DMS 273 treated with DMSO at 0.1 percent for 48 hours (cell line): ENCODE measurements at regions not wholly inside any gene's neighbourhood (a gene's known extent, or its start where the extent isn't known, plus 50 kb on each side); places are given as distances from the start of the nearest gene placed in this dataset.

Source experiments
- DNase-seq: peaks from one replicate; lab custom pipeline; 2025; lab: John Stamatoyannopoulos, UW

DNA sequence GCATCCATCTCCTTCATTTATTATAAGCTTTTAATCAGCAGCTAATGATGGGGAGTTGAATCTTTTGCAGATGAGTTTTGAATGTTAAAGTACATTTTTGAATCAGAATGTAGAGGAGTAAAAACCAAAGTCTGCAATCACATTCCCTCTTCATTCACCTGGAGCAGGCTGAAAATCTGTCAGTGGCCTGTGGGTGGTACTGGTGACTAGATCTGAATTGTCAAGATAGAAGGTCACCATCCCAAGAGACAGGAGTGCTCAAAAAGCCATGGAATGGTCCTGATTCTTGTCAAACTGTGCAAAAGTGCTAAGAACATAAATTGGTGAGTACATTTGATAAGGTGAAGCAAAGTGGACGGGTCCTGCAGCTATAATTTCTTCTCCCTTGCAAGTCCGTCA is 881.3 kb upstream of the NR2F2 start:
- DNase-seq = no peak

DNA sequence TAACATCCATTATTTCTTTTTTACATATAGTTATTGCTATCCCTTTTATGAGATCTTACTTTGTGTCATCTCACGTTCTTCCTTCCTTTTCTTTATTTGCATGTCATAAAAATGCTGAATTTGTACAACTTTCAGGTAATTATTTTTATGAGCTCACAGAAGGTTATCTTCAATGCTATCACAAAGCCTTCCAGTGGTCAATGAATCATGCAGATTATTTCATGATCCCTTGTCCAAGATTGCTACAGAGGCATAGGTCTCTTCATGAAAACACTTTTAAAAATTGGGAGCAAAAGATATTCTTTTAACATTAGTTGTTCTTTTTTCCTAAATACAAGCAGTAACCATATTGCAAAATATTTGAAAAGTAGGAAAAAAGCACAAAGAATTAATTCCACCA is 880.1 kb upstream of the NR2F2 start:
- DNase-seq = no peak

GRCh38 chr15:95451938-95452337 is 878.6 kb upstream of the NR2F2 start:
- DNase-seq = no peak

DNA sequence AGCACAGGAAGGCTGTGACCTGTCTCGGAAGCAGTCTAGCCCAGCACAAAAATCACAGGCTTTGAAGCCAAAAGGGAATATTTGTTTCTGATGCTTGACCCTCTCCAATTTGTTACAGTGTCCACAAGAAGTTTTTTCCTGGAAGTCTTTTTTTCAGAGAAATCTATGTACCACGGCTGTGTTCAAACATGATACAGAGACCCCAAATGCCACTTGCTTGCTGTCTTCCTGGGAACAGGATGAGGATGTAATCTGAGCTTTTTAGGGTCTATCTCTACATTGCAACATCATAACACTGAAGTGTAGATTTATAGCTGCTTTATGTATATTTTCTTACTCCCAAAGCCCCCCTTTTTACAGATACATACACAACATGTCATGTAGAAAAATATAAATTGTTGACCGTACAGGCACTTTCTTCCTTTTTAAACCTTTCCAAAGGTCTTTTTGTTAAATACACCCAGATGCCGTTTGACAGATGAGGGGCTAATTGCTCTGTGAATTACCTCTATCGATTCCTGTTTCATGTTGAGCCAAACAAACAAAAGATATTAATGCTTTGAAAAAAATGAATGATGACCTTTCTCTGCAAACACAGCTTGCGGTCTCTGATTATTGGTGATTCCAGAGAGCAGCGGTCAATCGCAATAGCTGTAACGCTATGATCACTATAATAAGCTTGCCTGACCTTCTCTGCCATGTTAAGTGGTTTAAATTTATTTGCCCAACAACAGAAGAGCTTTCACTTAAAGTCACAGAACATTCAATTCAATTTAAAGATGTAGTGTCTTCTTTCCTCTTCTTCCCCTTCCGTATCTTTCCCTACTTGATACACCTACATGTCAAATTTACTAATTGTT is 875.9 kb upstream of the NR2F2 start:
- no peak for DNase-seq

DNA sequence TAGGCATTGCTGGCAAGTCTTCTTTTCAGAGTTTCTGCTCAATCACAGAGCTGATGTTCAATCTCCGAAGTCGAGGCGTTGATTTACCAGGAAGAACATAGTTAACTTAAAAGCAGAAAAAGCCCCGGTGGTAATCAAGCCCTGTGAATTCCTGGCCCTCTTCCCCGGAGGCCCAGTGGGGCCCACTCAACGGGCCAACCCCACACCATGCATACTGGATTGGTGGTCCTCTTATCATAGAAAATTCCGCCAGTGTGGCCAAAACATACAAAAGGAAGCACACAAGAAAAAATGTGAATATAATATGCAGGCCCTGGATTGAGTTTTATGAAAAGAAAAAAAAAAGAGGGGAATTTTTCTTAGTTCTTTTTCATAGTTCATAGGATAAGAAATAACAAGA is 873.0 kb upstream of the NR2F2 start:
- no peak for DNase-seq

GRCh38 chr15:95458721-95459120 is 871.8 kb upstream of the NR2F2 start:
- no peak for DNase-seq

DNA sequence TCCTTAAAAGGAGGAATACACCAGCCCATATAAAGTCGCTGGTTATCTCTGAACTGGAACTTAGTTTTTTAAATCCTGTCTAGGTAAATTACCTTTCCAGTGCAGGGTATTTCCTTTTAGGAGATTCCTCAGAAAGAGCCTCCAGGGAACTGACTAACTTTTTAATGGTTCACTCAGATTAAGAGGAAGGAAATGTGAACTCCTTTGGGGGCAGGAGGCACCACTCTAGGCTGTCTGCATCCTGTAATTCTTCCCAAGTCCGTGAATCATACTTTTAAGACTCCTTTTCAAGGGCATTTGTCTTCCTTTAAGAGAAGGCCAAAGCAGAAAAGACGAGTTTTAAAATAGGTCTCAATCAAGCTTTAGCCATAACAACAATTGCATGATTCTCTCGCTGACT is 871.2 kb upstream of the NR2F2 start:
- no peak for DNase-seq

DNA sequence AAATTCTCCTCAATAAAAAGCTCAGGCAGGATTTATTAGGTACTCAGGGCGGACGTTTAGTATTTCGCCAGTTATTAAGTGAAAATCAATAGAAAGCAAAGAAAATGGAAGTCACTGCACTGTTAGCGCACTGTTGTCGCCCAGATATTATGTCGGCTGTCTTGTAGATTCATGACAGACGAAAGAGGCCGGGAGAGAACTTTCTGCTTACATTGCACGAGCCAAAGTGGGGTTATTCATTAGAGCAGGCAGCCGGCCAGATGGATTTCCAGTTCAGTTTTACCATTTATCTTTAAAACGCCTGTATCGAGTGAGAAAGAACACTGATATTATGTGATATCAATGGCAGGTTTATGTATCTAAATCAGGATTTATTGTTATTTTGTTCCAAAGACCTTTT is 866.0 kb upstream of the NR2F2 start:
- DNase-seq = no peak

DNA sequence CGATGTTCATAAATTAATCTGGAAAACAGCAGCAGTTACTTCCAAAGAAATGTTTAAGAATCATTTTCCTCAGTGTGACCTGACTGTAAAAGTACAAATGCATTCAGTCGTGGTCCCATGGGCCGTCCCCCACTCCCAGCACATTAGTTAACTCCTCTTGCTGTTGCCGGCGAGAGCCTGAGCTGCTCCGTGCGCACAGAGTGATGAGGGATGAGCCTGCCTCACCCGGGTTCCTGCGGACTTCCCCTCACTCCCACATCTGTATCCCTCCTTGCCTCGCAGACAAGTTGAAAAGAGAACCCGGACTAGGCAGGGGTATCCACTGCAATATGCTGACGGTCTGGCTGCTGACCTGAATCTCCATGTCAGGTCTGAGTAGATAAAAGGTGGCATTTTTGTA is 861.7 kb upstream of the NR2F2 start:
- no peak for DNase-seq

- no peak for DNase-seq
These were observed 861.0 kb upstream of the NR2F2 start for GRCh38 chr15:95469496-95470000.

DNA sequence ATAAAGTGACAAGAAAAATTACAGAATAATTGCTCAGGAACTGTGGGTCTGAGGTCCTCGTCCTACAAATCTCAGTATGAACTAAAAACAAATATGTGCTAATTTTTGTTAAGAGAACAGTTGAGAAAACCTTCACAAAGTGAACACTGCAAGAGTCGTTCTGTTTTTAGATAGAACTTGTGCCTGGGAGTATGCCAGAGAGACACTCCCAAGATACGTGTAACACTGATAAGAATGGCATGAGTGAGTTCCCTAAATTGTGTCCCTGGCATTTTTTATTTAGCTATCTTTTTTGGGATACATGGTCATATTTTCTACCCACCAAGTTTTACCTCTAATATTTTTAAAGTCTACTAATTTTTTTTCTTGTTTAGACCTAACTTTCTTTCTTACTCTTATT is 860.0 kb upstream of the NR2F2 start:
- DNase-seq = no peak

DNA sequence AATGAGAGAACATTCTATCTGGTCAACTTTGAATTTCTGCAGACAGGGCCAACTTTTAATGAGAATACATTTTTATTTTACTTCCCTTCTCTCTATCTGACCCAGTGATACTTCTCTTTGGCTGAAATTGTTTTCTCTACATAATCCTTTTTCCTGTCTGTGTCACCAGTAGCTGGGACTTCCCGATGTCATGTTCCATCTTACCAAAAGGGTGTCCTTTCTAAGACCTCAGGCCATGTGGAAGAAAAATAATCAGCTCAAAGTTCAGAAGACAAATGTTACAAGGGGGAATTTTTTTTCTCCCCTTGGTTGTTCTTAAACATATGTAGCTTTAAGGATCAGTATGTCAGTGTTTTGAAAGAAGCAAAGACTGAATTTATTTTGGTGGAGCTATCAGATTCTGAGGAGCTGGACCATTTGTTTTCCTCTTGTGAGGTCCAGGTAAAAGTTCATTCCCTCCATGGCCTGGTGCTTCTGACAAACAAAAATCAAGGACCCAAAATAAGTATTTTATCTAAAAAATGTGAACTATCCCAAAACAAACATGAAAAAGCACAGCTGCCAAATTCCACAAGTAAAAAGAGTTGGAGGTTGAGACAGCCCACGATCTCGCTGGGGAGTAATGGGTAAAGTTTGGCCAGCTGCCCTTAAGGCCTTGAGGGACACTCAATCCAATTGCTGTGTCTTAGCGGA is 859.4 kb upstream of the NR2F2 start:
- no peak for DNase-seq

DNA sequence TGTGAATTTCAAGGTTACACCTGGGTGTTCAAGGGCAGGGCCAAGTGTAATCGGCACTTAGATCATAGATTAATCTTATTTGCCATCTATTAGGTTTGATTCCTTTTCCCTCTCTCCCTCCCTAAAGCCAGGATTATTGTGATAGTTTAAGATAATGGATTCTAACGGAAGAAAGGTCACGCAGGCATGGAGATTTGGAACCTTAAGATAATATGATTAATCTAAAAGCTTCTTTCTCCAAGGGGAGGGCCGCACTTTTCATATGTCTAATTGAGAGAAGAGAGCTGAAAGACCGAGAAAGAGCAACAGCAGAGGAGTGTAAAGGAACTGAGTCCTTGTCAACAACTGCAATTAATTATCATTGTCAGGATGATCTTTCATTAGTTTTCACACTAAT is 858.8 kb upstream of the NR2F2 start:
- DNase-seq = no peak

DNA sequence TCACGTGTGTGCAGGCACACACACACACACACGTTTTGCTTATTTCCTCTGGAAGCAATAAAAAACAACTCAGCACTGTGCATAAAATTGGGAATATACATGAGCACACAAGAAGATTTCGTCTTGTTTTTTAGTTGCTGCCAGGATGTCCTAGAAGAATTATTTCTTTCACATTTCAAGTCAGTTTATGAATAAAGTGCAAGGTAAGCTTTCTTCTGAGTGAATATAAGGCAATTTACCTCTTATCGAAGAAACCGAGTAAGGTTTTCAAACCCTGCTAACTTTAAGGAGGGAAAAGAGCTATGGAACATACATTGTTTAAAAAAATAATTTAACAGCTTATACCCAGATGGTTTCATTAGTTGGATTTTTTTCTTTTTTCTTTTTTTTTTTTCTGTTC is 855.4 kb upstream of the NR2F2 start:
- DNase-seq = no peak

- no peak for DNase-seq
These were observed 851.2 kb upstream of the NR2F2 start for GRCh38 chr15:95479308-95479707.

DNA sequence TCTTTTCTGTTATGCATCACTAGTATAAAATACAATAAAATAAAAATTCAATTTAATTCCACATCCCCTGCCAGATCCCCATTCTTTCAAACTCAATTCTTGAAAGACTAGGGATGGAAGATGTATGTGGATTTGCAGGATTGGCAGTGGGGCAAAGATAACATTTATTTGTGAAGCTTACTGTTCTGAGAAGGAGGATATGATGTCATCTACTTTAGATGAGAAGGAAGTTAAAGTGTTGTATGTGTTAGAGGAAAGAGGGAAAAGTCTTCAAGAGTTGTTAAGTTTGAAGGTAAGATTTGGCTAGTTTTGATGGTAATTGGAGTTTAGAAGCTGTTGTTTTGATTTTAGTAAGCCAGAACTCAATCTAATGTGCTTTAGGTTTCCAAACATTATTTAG is 845.1 kb upstream of the NR2F2 start:
- DNase-seq = no peak

GRCh38 chr15:95486224-95486623 is 844.3 kb upstream of the NR2F2 start:
- DNase-seq = no peak

DNA sequence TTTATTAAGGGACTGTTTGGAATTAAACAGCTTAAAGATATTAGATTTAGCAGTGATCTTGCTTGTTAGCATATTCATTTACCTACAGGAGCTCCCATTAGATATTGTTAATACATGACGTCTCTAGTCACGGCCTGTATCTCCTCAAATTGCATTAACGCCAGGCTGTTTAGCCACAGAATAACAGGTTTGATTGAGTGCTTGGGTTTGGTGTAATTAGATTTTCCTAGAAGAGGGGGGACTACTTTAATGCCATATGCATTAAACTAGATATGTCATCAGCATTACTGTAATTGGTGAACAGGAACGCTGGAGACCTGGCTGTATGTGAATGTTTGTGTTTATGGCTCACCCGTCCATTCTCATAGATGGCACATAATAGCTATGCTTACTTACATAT is 841.4 kb upstream of the NR2F2 start:
- no peak for DNase-seq

DNA sequence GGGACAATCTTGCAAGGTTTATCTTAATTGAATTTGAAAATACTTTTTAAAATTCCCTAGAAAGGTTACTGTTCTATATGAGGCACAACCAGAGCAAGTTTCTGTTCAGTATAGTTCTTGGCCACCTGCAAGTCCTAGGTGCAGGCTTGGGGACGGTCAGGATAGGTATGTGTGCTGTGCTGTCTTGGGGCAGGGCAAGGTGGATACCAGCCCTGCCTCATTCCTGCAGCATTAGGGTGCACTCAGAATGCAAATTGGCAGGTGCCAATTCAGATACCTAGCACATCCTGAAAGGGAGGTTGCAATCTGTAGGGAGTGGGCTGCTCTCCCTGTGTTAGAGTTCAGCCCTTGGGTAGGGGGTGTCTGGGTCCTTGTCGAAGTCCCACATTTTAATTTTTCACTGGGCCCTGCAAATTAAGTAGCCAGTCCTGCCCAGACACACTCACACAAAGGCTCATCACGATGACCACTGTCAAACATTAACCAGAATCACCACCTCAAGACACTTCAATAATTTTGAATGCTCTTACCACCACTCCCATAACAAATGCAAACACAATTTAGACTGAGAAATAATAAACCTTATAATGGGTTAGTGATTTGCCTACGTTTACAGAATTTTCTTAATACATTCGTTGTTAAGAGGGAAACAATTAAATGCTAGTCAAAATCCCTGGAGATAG is 838.0 kb upstream of the NR2F2 start:
- no peak for DNase-seq

DNA sequence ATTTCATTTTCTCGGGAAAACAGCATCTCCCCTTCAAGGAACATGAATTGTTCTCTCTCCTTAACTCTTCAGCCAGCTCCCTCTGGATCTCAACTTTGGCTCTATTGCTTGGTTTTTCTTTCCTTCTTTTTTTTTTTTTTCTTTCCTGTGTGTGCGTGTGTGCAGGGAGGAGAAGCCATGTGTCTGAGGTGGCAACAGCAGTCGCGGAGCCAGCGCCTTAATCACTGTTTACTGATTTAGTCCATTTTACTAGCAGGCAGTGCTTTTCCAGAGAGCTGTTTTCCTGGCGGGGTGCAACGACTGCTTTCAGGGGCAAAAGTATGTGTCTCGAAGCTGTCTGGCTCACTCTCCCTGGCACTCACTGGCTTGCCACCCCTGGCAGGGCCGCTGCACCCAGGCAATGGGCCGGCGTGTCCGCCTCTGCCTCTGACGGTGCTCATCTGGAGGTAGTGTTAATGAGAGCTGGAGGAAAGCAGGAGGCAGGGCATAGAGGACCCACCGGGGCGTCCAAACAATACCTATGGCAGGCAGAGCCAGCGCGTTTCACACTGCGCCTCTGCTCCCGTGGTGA is 835.4 kb upstream of the NR2F2 start:
- no peak for DNase-seq

- DNase-seq = no peak
These were observed 832.9 kb upstream of the NR2F2 start for GRCh38 chr15:95497634-95498033.

GRCh38 chr15:95498961-95499360 is 831.5 kb upstream of the NR2F2 start:
- DNase-seq = no peak

- no peak for DNase-seq
These were observed 831.1 kb upstream of the NR2F2 start for GRCh38 chr15:95499397-95499796.
